Breast epithelium (tissue), 4 donors: ENCODE measurements at regions not wholly inside any gene's neighbourhood (a gene's known extent, or its start where the extent isn't known, plus 50 kb on each side); places are given as distances from the start of the nearest gene placed in this dataset.

Experiments used
- DNase-seq, 2 donors: peaks; one replicate each; pipeline ENCODE4 v3.0.0-alpha.2; 2019; ENCODE audit warnings: low spot score in 2 of 2
- H3K27ac ChIP-seq, 2 donors: fragments of 200-600 bp; sonication (generic) in 1 of 2; one replicate each; pipeline ENCODE4 v1.5.1; 2016 to 2019; ENCODE audit warnings: mild to moderate bottlenecking in 1 of 2
- H3K27me3 ChIP-seq, 2 donors: fragments of 200-600 bp; sonication (generic) in 1 of 2; one replicate each; pipeline versions ENCODE4 v1.5.1 to v1.6.0; 2017 to 2019; ENCODE audit warnings: control low read depth in 1 of 2, mild to moderate bottlenecking in 1 of 2
- H3K36me3 ChIP-seq: fragments of 200-600 bp; one replicate; pipeline ENCODE4 v1.5.1; 2019
- H3K4me1 ChIP-seq, 2 donors: fragments of 200-600 bp; sonication (generic); one replicate each; pipeline ENCODE4 v1.5.1; 2016 to 2019; ENCODE audit warnings: control low read depth in 1 of 2
- H3K4me3 ChIP-seq, 3 donors: fragments of 200-600 bp; sonication (generic); 1 replicate in 2 of 3; 2 replicates in 1 of 3; pipeline ENCODE4 v1.5.1; 2016 to 2019; ENCODE audit warnings: mild to moderate bottlenecking in 3 of 3, moderate library complexity in 2 of 3
- H3K9me3 ChIP-seq, 2 donors: fragments of 200-600 bp; sonication (generic) in 1 of 2; one replicate each; pipeline ENCODE4 v1.5.1; 2016 to 2019; ENCODE audit warnings: control low read depth in 1 of 2
- CTCF ChIP-seq, 3 donors: fragments of 450-650 bp; IDR thresholded peaks; one replicate each; pipeline ENCODE4 v1.5.1; 2016 to 2017; ENCODE audit warnings: antibody characterized with exemption in 3 of 3, mild to moderate bottlenecking in 3 of 3, moderate library complexity in 3 of 3
- POLR2A ChIP-seq: fragments of 450-650 bp; IDR thresholded peaks from one replicate; pipeline ENCODE4 v1.6.1; 2016; ENCODE audit warnings: antibody characterized with exemption, mild to moderate bottlenecking, moderate library complexity
- POLR2AphosphoS5 ChIP-seq, 3 donors: sonication (generic); formaldehyde crosslinking; IDR thresholded peaks; one replicate each; pipeline ENCODE4 v1.6.1; 2017; ENCODE audit warnings: antibody characterized with exemption in 3 of 3
- intact Hi-C: fragments of 100-400 bp; cut with DNase I; formaldehyde crosslinking; loops from one replicate; pipeline ENCODE4 v1.15.1; 2023; ENCODE audit warnings: low total_unique reads

GRCh38 chr14:40623643-40624042 is 983.0 kb upstream of the LRFN5 start:
- Histone ChIP-seq H3K27me3 (no peaks in the 10 kb centered on the region), H3K4me3 (no peak overlapping the region), H3K4me1 (no peaks in the 10 kb centered on the region), H3K36me3 (no peaks in the 10 kb centered on the region), H3K9me3 (no peaks in the 10 kb centered on the region), H3K27ac (no peak overlapping the region)
- TF ChIP-seq CTCF (IDR thresholded peaks at IDR 0.05) (no peak), POLR2AphosphoS5 (IDR thresholded peaks at IDR 0.05) (no peak), POLR2A (no peak)
- intact Hi-C loops: no loop called here
- DNase-seq: no peak

- no peak for TF ChIP-seq CTCF (IDR thresholded peaks at IDR 0.05)
- no peak for TF ChIP-seq POLR2A
- TF ChIP-seq POLR2AphosphoS5 (IDR thresholded peaks at IDR 0.05): no peak
- no peaks in the 10 kb centered on the region for H3K9me3 ChIP-seq
- intact Hi-C loops: no loop called here
- no peak overlapping the region for H3K27ac ChIP-seq
- no peaks in the 10 kb centered on the region for H3K27me3 ChIP-seq
- H3K36me3 ChIP-seq: no peaks in the 10 kb centered on the region
- H3K4me3 ChIP-seq: no peak overlapping the region
- H3K4me1 ChIP-seq: no peaks in the 10 kb centered on the region
- no peak for DNase-seq
Measured at GRCh38 chr14:40618225-40618898, 988.3 kb upstream of the LRFN5 start.

GRCh38 chr14:40616579-40616978 is 990.1 kb upstream of the LRFN5 start:
- DNase-seq: no peak
- H3K27me3 ChIP-seq: no peaks in the 10 kb centered on the region
- no peaks in the 10 kb centered on the region for H3K9me3 ChIP-seq
- H3K27ac ChIP-seq: no peak overlapping the region
- no peak overlapping the region for H3K4me3 ChIP-seq
- no peak for TF ChIP-seq CTCF (IDR thresholded peaks at IDR 0.05)
- no peak for TF ChIP-seq POLR2AphosphoS5 (IDR thresholded peaks at IDR 0.05)
- TF ChIP-seq POLR2A: no peak
- intact Hi-C loops: no loop called here
- no peaks in the 10 kb centered on the region for H3K36me3 ChIP-seq
- no peaks in the 10 kb centered on the region for H3K4me1 ChIP-seq

- H3K36me3 ChIP-seq: no peaks in the 10 kb centered on the region
- no peak overlapping the region for H3K4me3 ChIP-seq
- no peak for DNase-seq
- no peaks in the 10 kb centered on the region for H3K27me3 ChIP-seq
- no peaks in the 10 kb centered on the region for H3K9me3 ChIP-seq
- intact Hi-C loops: no loop called here
- H3K27ac ChIP-seq: no peak overlapping the region
- no peaks in the 10 kb centered on the region for H3K4me1 ChIP-seq
- no peak for TF ChIP-seq CTCF (IDR thresholded peaks at IDR 0.05)
- no peak for TF ChIP-seq POLR2A
- TF ChIP-seq POLR2AphosphoS5 (IDR thresholded peaks at IDR 0.05): no peak
Measured at GRCh38 chr14:40601063-40601462, 1005.6 kb upstream of the LRFN5 start.

- Histone ChIP-seq H3K36me3 (no peaks in the 10 kb centered on the region), H3K4me3 (no peak overlapping the region), H3K4me1 (no peaks in the 10 kb centered on the region), H3K27me3 (no peaks in the 10 kb centered on the region), H3K9me3 (no peaks in the 10 kb centered on the region), H3K27ac (no peak overlapping the region)
- DNase-seq: no peak
- intact Hi-C loops: no loop called here
- TF ChIP-seq POLR2A: no peak
- TF ChIP-seq POLR2AphosphoS5 (IDR thresholded peaks at IDR 0.05): no peak
- no peak for TF ChIP-seq CTCF (IDR thresholded peaks at IDR 0.05)
Measured at GRCh38 chr14:40599725-40600124, 1007.0 kb upstream of the LRFN5 start.
